Esophagus muscularis mucosa (tissue), 4 donors: ENCODE measurements at regions not wholly inside any gene's neighbourhood (a gene's known extent, or its start where the extent isn't known, plus 50 kb on each side); places are given as distances from the start of the nearest gene placed in this dataset.
"Not testable (repeated sequence)": the region's sequence is repeated elsewhere in the genome, so short reads cannot be mapped to it uniquely, and the experiment has no call there.

ENCODE experiments used
- DNase-seq: peaks from one replicate; pipeline ENCODE4 v3.0.0-alpha.2; 2017; ENCODE audit errors: extremely low spot score
- H3K27ac ChIP-seq, 4 donors: fragments of 200-600 bp; sonication (generic); replicated peaks in 1 of 4; 1 replicate in 3 of 4; 2 replicates in 1 of 4; pipeline ENCODE4 v1.5.1; 2016 to 2019; ENCODE audit warnings: mild to moderate bottlenecking in 1 of 4
- H3K27me3 ChIP-seq, 4 donors: fragments of 200-600 bp; sonication (generic); one replicate each; pipeline versions ENCODE4 v1.5.1 to v1.6.0; 2016 to 2019
- H3K36me3 ChIP-seq, 4 donors: fragments of 200-600 bp; sonication (generic); one replicate each; pipeline ENCODE4 v1.5.1; 2016 to 2019
- H3K4me1 ChIP-seq, 4 donors: fragments of 200-600 bp; sonication (generic); one replicate each; pipeline ENCODE4 v1.5.1; 2016 to 2019
- H3K4me3 ChIP-seq, 4 donors: fragments of 200-600 bp; sonication (generic); 1 replicate in 2 of 4; 2 replicates in 2 of 4; pipeline ENCODE4 v1.5.1; 2016 to 2019; ENCODE audit warnings: mild to moderate bottlenecking in 4 of 4, moderate library complexity in 1 of 4
- H3K9me3 ChIP-seq, 4 donors: fragments of 200-600 bp; sonication (generic); 1 replicate in 3 of 4; 2 replicates in 1 of 4; pipeline ENCODE4 v1.5.1; 2016 to 2019
- EP300 ChIP-seq: sonication (generic); formaldehyde crosslinking; IDR thresholded peaks from one replicate; pipeline ENCODE4 v1.6.1; 2017; ENCODE audit warnings: antibody characterized with exemption
- POLR2A ChIP-seq: fragments of 450-650 bp; IDR thresholded peaks from one replicate; pipeline ENCODE4 v1.6.1; 2017; ENCODE audit warnings: antibody characterized with exemption, moderate library complexity, mild to moderate bottlenecking, low read depth
- POLR2AphosphoS5 ChIP-seq, 2 donors: sonication (generic); formaldehyde crosslinking; IDR thresholded peaks; one replicate each; pipeline ENCODE4 v1.6.1; 2017; ENCODE audit warnings: antibody characterized with exemption in 2 of 2
- WGBS: methylation state at CpG from one replicate; pipeline ENCODE4 v1.1.5; 2018; 5-methylcytosine and 5-hydroxymethylcytosine counted together
- intact Hi-C: fragments of 100-400 bp; cut with DNase I; formaldehyde crosslinking; loops from one replicate; pipeline ENCODE4 v1.15.1; 2023
- TF ChIP-seq, protein P1 (sequence below), 3 experiments: fragments of 200-600 bp in 2 of 3; fragments of 450-650 bp in 1 of 3; sonication (generic) in 2 of 3; IDR thresholded peaks; one replicate each; pipeline ENCODE4 v1.5.1; 2017 to 2019; ENCODE audit warnings: antibody characterized with exemption in 3 of 3, mild to moderate bottlenecking in 2 of 3, moderate library complexity in 1 of 3

DNA sequence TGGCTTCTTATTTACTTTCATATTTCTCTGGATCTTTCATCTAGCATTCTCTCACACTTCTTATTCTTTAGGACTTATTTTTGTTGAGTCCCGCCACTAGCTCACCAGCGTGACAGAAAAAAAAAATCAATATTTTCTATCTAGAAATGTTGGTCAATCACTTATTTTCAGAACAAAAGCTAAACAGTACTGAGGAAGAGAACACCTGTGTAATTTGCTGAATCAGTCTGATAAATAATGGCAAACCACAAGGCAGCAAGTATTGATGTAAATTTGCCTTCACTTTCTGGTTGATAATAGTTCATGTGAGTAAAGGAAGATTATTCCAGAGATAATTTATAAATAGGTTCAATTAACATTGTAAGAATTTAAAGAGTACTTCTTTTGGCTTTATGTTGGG is 179.2 kb downstream of the BCHE start:
- intact Hi-C loops, result no loop called here
- H3K27ac ChIP-seq, result no peak overlapping the region
- WGBS, result 92% methylated on average over 2 of the region's 2 CpGs
- no peaks in the 10 kb centered on the region for H3K9me3 ChIP-seq
- no peaks in the 10 kb centered on the region for H3K4me1 ChIP-seq
- no peak for DNase-seq
- no peak overlapping the region for H3K4me3 ChIP-seq
- TF ChIP-seq EP300, result no peak
- no peak for TF ChIP-seq POLR2A
- TF ChIP-seq, protein P1, sequence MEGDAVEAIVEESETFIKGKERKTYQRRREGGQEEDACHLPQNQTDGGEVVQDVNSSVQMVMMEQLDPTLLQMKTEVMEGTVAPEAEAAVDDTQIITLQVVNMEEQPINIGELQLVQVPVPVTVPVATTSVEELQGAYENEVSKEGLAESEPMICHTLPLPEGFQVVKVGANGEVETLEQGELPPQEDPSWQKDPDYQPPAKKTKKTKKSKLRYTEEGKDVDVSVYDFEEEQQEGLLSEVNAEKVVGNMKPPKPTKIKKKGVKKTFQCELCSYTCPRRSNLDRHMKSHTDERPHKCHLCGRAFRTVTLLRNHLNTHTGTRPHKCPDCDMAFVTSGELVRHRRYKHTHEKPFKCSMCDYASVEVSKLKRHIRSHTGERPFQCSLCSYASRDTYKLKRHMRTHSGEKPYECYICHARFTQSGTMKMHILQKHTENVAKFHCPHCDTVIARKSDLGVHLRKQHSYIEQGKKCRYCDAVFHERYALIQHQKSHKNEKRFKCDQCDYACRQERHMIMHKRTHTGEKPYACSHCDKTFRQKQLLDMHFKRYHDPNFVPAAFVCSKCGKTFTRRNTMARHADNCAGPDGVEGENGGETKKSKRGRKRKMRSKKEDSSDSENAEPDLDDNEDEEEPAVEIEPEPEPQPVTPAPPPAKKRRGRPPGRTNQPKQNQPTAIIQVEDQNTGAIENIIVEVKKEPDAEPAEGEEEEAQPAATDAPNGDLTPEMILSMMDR (IDR thresholded peaks at IDR 0.05), result no peak
- no peak for TF ChIP-seq POLR2AphosphoS5 (IDR thresholded peaks at IDR 0.05)
- H3K27me3 ChIP-seq, result no peaks in the 10 kb centered on the region
- no peaks in the 10 kb centered on the region for H3K36me3 ChIP-seq

GRCh38 chr3:165653130-165653778 is 184.0 kb downstream of the BCHE start:
- 94% methylated on average over 1 of the region's 1 CpG for WGBS
- no peaks in the 10 kb centered on the region for H3K4me1 ChIP-seq
- intact Hi-C loops, result no loop called here
- TF ChIP-seq POLR2A, result no peak
- TF ChIP-seq EP300, result no peak
- TF ChIP-seq, protein P1 (IDR thresholded peaks at IDR 0.05), result no peak
- TF ChIP-seq POLR2AphosphoS5 (IDR thresholded peaks at IDR 0.05), result no peak
- DNase-seq, result no peak
- no peaks in the 10 kb centered on the region for H3K9me3 ChIP-seq
- no peaks in the 10 kb centered on the region for H3K27me3 ChIP-seq
- no peak overlapping the region for H3K4me3 ChIP-seq
- no peak overlapping the region for H3K27ac ChIP-seq
- H3K36me3 ChIP-seq, result no peaks in the 10 kb centered on the region

DNA sequence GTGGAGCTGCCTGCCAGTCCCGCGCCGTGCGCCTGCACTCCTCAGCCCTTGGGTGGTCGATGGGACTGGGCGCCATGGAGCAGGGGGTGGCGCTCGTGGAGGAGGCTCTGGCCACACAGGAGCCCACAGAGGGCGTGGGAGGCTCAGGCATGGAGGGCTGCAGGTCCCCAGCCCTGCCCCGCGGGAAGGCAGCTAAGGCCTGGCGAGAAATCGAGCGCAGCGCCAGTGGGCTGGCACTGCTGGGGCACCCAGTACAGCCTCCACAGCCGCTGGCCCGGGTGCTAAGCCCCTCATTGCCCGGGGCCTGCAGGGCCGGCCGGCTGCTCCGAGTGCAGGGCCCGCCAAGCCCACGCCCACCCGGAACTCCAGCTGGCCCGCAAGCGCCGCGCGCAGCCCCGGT is 187.9 kb downstream of the BCHE start:
- H3K9me3 ChIP-seq, H3K4me3 ChIP-seq, intact Hi-C loops, H3K4me1 ChIP-seq, H3K36me3 ChIP-seq, H3K27me3 ChIP-seq, H3K27ac ChIP-seq, DNase-seq: not testable (repeated sequence)
- WGBS, result 94% methylated on average over 14 of the region's 30 CpGs

DNA sequence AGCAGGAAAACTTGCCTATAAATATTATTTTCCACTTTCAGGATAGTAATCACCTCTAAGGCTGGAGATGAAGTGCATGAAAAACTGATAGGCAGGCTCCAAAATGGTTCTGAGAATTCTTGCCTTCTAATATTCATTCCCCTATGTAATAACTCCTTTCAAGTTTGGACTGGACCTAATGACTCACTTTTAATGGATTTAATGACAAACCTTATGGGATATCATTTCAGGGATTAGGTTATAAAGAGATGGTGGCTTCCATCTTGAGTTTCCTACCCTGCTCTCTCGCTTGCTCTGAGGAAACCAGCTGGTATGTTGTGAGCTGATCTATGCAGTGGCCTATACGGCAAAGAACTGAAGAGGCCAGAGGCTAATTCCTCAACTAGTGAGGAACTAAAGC is 192.0 kb downstream of the BCHE start:
- H3K36me3 ChIP-seq, result no peaks in the 10 kb centered on the region
- H3K9me3 ChIP-seq, result peaks cover 0 to 8% (median 6%) of the 10 kb centered on the region in 4 donors
- no peaks in the 10 kb centered on the region for H3K27me3 ChIP-seq
- intact Hi-C loops, result no loop called here
- DNase-seq, result no peak
- H3K4me1 ChIP-seq, result peaks cover 3 to 30% (median 17%) of the 10 kb centered on the region in 4 donors
- 93% methylated on average over 2 of the region's 2 CpGs for WGBS
- no peak overlapping the region for H3K4me3 ChIP-seq
- H3K27ac ChIP-seq, result no peak overlapping the region
- TF ChIP-seq POLR2A (no peak), POLR2AphosphoS5 (IDR thresholded peaks at IDR 0.05) (no peak), EP300 (no peak)
- TF ChIP-seq, protein P1 (IDR thresholded peaks at IDR 0.05), result no peak

DNA sequence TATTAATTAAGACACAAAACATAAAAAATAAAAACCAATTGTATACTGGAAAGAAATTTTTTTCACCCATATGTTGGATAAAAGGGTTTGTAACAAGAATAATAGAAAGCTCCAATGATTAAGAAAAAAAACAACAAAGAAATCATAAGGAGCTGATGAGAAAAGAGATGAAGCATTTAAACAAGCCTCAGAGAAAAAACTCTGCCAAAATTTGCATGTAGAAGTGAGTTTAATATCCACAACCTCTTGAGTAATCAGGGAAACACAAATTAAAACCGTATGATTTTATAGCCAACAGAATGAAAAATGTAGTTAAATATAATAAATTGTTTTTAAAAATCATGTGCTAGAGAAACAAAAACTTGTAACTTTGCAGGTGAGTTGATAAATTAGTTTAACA is 192.9 kb downstream of the BCHE start:
- no peaks in the 10 kb centered on the region for H3K36me3 ChIP-seq
- no peak for TF ChIP-seq EP300
- no peak for TF ChIP-seq POLR2AphosphoS5 (IDR thresholded peaks at IDR 0.05)
- TF ChIP-seq, protein P1 (IDR thresholded peaks at IDR 0.05), result no peak
- TF ChIP-seq POLR2A, result no peak
- peaks cover 3 to 30% (median 17%) of the 10 kb centered on the region in 4 donors for H3K4me1 ChIP-seq
- peaks cover 0 to 8% (median 6%) of the 10 kb centered on the region in 4 donors for H3K9me3 ChIP-seq
- WGBS, result 51% methylated on average over 1 of the region's 1 CpG
- H3K27ac ChIP-seq, result peak overlapping the region; percentile 79 to 85 (median 82)
- no peak overlapping the region for H3K4me3 ChIP-seq
- no peak for DNase-seq
- no peaks in the 10 kb centered on the region for H3K27me3 ChIP-seq
- intact Hi-C loops, result no loop called here
